Neural crest cell (in vitro differentiated cells): ENCODE measurements at regions not wholly inside any gene's neighbourhood (a gene's known extent, or its start where the extent isn't known, plus 50 kb on each side); places are given as distances from the start of the nearest gene placed in this dataset.

Source experiments
- DNase-seq: peaks from one replicate; pipeline ENCODE4 v3.0.0; 2021; ENCODE audit warnings: low read depth, mixed read lengths, low spot score
- H3K27ac Mint-ChIP-seq: one replicate; pipeline ENCODE4 v1.8.0; 2021; ENCODE audit warnings: mild to moderate bottlenecking, mixed read lengths; ENCODE audit not compliant: unreplicated experiment
- H3K27me3 Mint-ChIP-seq: 2 replicates; pipeline ENCODE4 v1.8.0; 2021; ENCODE audit warnings: low read depth, mild to moderate bottlenecking, mixed read lengths
- H3K36me3 Mint-ChIP-seq: 2 replicates; pipeline ENCODE4 v1.8.0; 2021; ENCODE audit warnings: low read depth, mild to moderate bottlenecking, mixed read lengths
- H3K4me1 Mint-ChIP-seq: 2 replicates; pipeline ENCODE4 v1.8.0; 2021; ENCODE audit warnings: mixed read lengths
- H3K4me3 Mint-ChIP-seq: one replicate; pipeline ENCODE4 v1.8.0; 2021; ENCODE audit warnings: mild to moderate bottlenecking, mixed read lengths
- H3K9me3 Mint-ChIP-seq: 2 replicates; pipeline ENCODE4 v1.8.0; 2021; ENCODE audit warnings: mixed read lengths
- CTCF ChIP-seq: fragments of 200-600 bp; sonication (generic); conservative IDR thresholded peaks from 2 replicates; pipeline ENCODE4 v1.5.0; 2021; ENCODE audit warnings: antibody characterized with exemption, mild to moderate bottlenecking

GRCh38 chr2:33931164-33931563, 332.1 kb upstream of the FAM98A start:
- Mint-ChIP-seq H3K4me3 (no peak overlapping the region), H3K4me1 (no peaks in the 10 kb centered on the region), H3K27me3 (no peaks in the 10 kb centered on the region), H3K36me3 (no peaks in the 10 kb centered on the region), H3K27ac (no peak overlapping the region), H3K9me3 (peaks cover 3% of the 10 kb centered on the region)
- DNase-seq: no peak
- no peak for TF ChIP-seq CTCF

GRCh38 chr2:33929467-33929866, 330.4 kb upstream of the FAM98A start:
- Mint-ChIP-seq H3K4me1 (no peaks in the 10 kb centered on the region), H3K36me3 (no peaks in the 10 kb centered on the region), H3K4me3 (no peak overlapping the region), H3K9me3 (peaks cover 3% of the 10 kb centered on the region), H3K27me3 (no peaks in the 10 kb centered on the region), H3K27ac (no peak overlapping the region)
- no peak for TF ChIP-seq CTCF
- no peak for DNase-seq

- no peak overlapping the region for H3K4me3 Mint-ChIP-seq
- no peaks in the 10 kb centered on the region for H3K27me3 Mint-ChIP-seq
- no peaks in the 10 kb centered on the region for H3K4me1 Mint-ChIP-seq
- H3K36me3 Mint-ChIP-seq: no peaks in the 10 kb centered on the region
- TF ChIP-seq CTCF: no peak
- no peak overlapping the region for H3K27ac Mint-ChIP-seq
- peaks cover 3% of the 10 kb centered on the region for H3K9me3 Mint-ChIP-seq
- DNase-seq: no peak
Observed at GRCh38 chr2:33927756-33928155, 328.7 kb upstream of the FAM98A start.

GRCh38 chr2:33925311-33925710, 326.2 kb upstream of the FAM98A start:
- Mint-ChIP-seq H3K27me3 (no peaks in the 10 kb centered on the region), H3K27ac (no peak overlapping the region), H3K4me1 (no peaks in the 10 kb centered on the region), H3K4me3 (no peak overlapping the region), H3K36me3 (no peaks in the 10 kb centered on the region), H3K9me3 (peaks cover 5% of the 10 kb centered on the region)
- DNase-seq: no peak
- TF ChIP-seq CTCF: no peak

GRCh38 chr2:33924586-33925169, 325.6 kb upstream of the FAM98A start:
- H3K27ac Mint-ChIP-seq: no peak overlapping the region
- no peak overlapping the region for H3K4me3 Mint-ChIP-seq
- H3K36me3 Mint-ChIP-seq: no peaks in the 10 kb centered on the region
- H3K9me3 Mint-ChIP-seq: peaks cover 5% of the 10 kb centered on the region
- no peaks in the 10 kb centered on the region for H3K4me1 Mint-ChIP-seq
- H3K27me3 Mint-ChIP-seq: no peaks in the 10 kb centered on the region
- DNase-seq: no peak
- TF ChIP-seq CTCF: no peak
